Keratinocyte (primary cell): ENCODE measurements at regions not wholly inside any gene's neighbourhood (a gene's known extent, or its start where the extent isn't known, plus 50 kb on each side); places are given as distances from the start of the nearest gene placed in this dataset.

ENCODE experiments used
- DNase-seq: peaks from one replicate; pipeline ENCODE4 v3.0.0-alpha.2; 2011; ENCODE audit warnings: low read depth, missing footprints, low spot score
- FAIRE-seq: peaks from 2 replicates; lab custom pipeline; 2011; peaks lifted over from hg19 to GRCh38; lab: Jason Lieb, UNC
- H2AFZ ChIP-seq: 2 replicates; pipeline ENCODE4 v1.6.0; 2012; ENCODE audit warnings: low read length, control low read depth, inconsistent platforms; ENCODE audit not compliant: control insufficient read depth
- H3K27ac ChIP-seq: 2 replicates; pipeline ENCODE4 v1.5.1; 2011; ENCODE audit warnings: low read length; ENCODE audit not compliant: control insufficient read depth, insufficient read depth
- H3K27me3 ChIP-seq: 3 replicates; pipeline ENCODE4 v1.6.0; 2011; ENCODE audit warnings: low read length; ENCODE audit not compliant: control insufficient read depth, insufficient read depth; ENCODE audit errors: extremely low read depth
- H3K36me3 ChIP-seq, 2 experiments: 2 replicates in 1 of 2; 3 replicates in 1 of 2; pipeline ENCODE4 v1.5.1; 2011; ENCODE audit warnings: low read length in 2 of 2, mild to moderate bottlenecking in 1 of 2; ENCODE audit not compliant: control insufficient read depth in 2 of 2, insufficient read depth in 2 of 2; ENCODE audit errors: extremely low read depth in 1 of 2
- H3K4me1 ChIP-seq: 3 replicates; pipeline ENCODE4 v1.5.1; 2011; ENCODE audit warnings: low read length; ENCODE audit not compliant: control insufficient read depth, insufficient read depth; ENCODE audit errors: extremely low read depth
- H3K4me2 ChIP-seq: 3 replicates; pipeline ENCODE4 v1.6.0; 2011; ENCODE audit warnings: low read depth, low read length; ENCODE audit not compliant: control insufficient read depth, insufficient read depth; ENCODE audit errors: extremely low read depth
- H3K4me3 ChIP-seq, 3 experiments: fragments of 200-600 bp in 1 of 3; sonication (generic) in 1 of 3; 2 replicates in 2 of 3; 3 replicates in 1 of 3; pipeline ENCODE4 v1.5.1; 2011 to 2016; ENCODE audit warnings: low read length in 3 of 3, mild to moderate bottlenecking in 3 of 3, control low read depth in 2 of 3, inconsistent platforms in 1 of 3, low read depth in 1 of 3, mixed read lengths in 1 of 3, mixed run types in 1 of 3, moderate library complexity in 1 of 3; ENCODE audit not compliant: control insufficient read depth in 2 of 3, insufficient read depth in 2 of 3; ENCODE audit errors: extremely low read depth in 1 of 3
- H3K79me2 ChIP-seq: 2 replicates; pipeline ENCODE4 v1.6.0; 2012; ENCODE audit warnings: low read length; ENCODE audit not compliant: control insufficient read depth, insufficient read depth
- H3K9ac ChIP-seq: 3 replicates; pipeline ENCODE4 v1.6.0; 2011; ENCODE audit warnings: low read length; ENCODE audit not compliant: control insufficient read depth, insufficient read depth; ENCODE audit errors: extremely low read depth
- H3K9me1 ChIP-seq: 3 replicates; pipeline ENCODE4 v1.6.0; 2011; ENCODE audit warnings: low read length; ENCODE audit not compliant: control insufficient read depth, insufficient read depth; ENCODE audit errors: extremely low read depth
- H3K9me3 ChIP-seq: 2 replicates; pipeline ENCODE4 v1.5.1; 2012; ENCODE audit warnings: low read depth, low read length; ENCODE audit not compliant: control insufficient read depth
- H4K20me1 ChIP-seq: 3 replicates; pipeline ENCODE4 v1.6.0; 2011; ENCODE audit warnings: low read length; ENCODE audit not compliant: control insufficient read depth, insufficient read depth; ENCODE audit errors: extremely low read depth
- CTCF ChIP-seq, 3 experiments: IDR thresholded peaks in 1 of 3; conservative IDR thresholded peaks in 1 of 3; optimal IDR thresholded peaks in 1 of 3; 2 replicates in 2 of 3; 3 replicates in 1 of 3; pipeline versions ENCODE3 to v1.5.1; 2011; ENCODE audit warnings: low read length in 3 of 3, mild to moderate bottlenecking in 3 of 3, moderate library complexity in 2 of 3, control low read depth in 1 of 3, inconsistent platforms in 1 of 3; ENCODE audit not compliant: insufficient read depth in 2 of 3; ENCODE audit errors: extremely low read depth in 1 of 3
- EZH2 ChIP-seq: IDR thresholded peaks from one replicate; pipeline ENCODE4 v1.6.1; 2012; ENCODE audit warnings: inconsistent platforms, mild to moderate bottlenecking, low read length, moderate library complexity
- dilution Hi-C: fragments of 300-500 bp; cut with MboI; formaldehyde crosslinking; loops from one replicate; pipeline ENCODE4 v1.7.0; 2020; ENCODE audit warnings: low sequenced_read_pairs; ENCODE audit not compliant: extremely low pct_ligation_motif_present

- Histone ChIP-seq H3K9me1 (no peaks in the 10 kb centered on the region), H3K36me3 (no peaks in the 10 kb centered on the region), H3K4me2 (no peak overlapping the region), H2AFZ (no peak overlapping the region), H3K4me3 (no peak overlapping the region), H3K79me2 (no peaks in the 10 kb centered on the region), H3K27me3 (no peaks in the 10 kb centered on the region), H3K9me3 (no peaks in the 10 kb centered on the region), H3K9ac (no peak overlapping the region), H3K4me1 (no peaks in the 10 kb centered on the region), H4K20me1 (no peaks in the 10 kb centered on the region), H3K27ac (no peak overlapping the region)
- FAIRE-seq: no peak
- dilution Hi-C loops: no loop called here
- TF ChIP-seq EZH2 (no peak), CTCF (optimal IDR thresholded peaks at IDR 0.05 in 1 of 3, IDR thresholded peaks at IDR 0.05 in 1 of 3, conservative IDR thresholded peaks at IDR 0.05 in 1 of 3; ENCODE audit: extremely low read depth in 1 of 3, insufficient read depth in 2 of 3, low read length in 3 of 3) (no peak)
- no peak for DNase-seq
Observed at GRCh38 chr6:147712841-147713240, 204.4 kb downstream of the SAMD5 start.

- no peaks in the 10 kb centered on the region for H3K27me3 ChIP-seq
- H3K36me3 ChIP-seq: no peaks in the 10 kb centered on the region
- TF ChIP-seq EZH2: no peak
- DNase-seq (no peak), FAIRE-seq (no peak)
- no peaks in the 10 kb centered on the region for H3K79me2 ChIP-seq
- no peak overlapping the region for H2AFZ ChIP-seq
- H3K9me1 ChIP-seq: no peaks in the 10 kb centered on the region
- dilution Hi-C loops: no loop called here
- H3K9me3 ChIP-seq: no peaks in the 10 kb centered on the region
- H3K4me1 ChIP-seq: no peaks in the 10 kb centered on the region
- H3K4me2 ChIP-seq: no peak overlapping the region
- no peak overlapping the region for H3K4me3 ChIP-seq
- no peak overlapping the region for H3K27ac ChIP-seq
- H4K20me1 ChIP-seq: no peaks in the 10 kb centered on the region
- no peak overlapping the region for H3K9ac ChIP-seq
Observed at GRCh38 chr6:147715035-147715434, 206.5 kb downstream of the SAMD5 start.

- H3K9ac ChIP-seq: no peak overlapping the region
- H3K9me3 ChIP-seq: no peaks in the 10 kb centered on the region
- no peaks in the 10 kb centered on the region for H3K36me3 ChIP-seq
- no peaks in the 10 kb centered on the region for H3K9me1 ChIP-seq
- no peak for DNase-seq
- H3K27ac ChIP-seq: no peak overlapping the region
- no peak for TF ChIP-seq CTCF (optimal IDR thresholded peaks at IDR 0.05 in 1 of 3, IDR thresholded peaks at IDR 0.05 in 1 of 3, conservative IDR thresholded peaks at IDR 0.05 in 1 of 3; ENCODE audit: extremely low read depth in 1 of 3, insufficient read depth in 2 of 3, low read length in 3 of 3)
- TF ChIP-seq EZH2: no peak
- H3K4me1 ChIP-seq: no peaks in the 10 kb centered on the region
- H3K79me2 ChIP-seq: no peaks in the 10 kb centered on the region
- no peaks in the 10 kb centered on the region for H4K20me1 ChIP-seq
- no peak overlapping the region for H2AFZ ChIP-seq
- dilution Hi-C loops: no loop called here
- H3K4me3 ChIP-seq: no peak overlapping the region
- H3K4me2 ChIP-seq: no peak overlapping the region
- H3K27me3 ChIP-seq: no peaks in the 10 kb centered on the region
- FAIRE-seq: no peak
Observed at GRCh38 chr6:147716434-147716833, 207.9 kb downstream of the SAMD5 start.
